Activated CD8-positive, alpha-beta memory T cell treated with anti-CD3 and anti-CD28 coated beads, Interleukin-2, amount 50 U/mL, for 4 hours (primary cell): ENCODE measurements at regions not wholly inside any gene's neighbourhood (a gene's known extent, or its start where the extent isn't known, plus 50 kb on each side); places are given as distances from the start of the nearest gene placed in this dataset.

Source experiments
- DNase-seq: peaks from one replicate; pipeline ENCODE4 v3.0.0-alpha.2; 2020

DNA sequence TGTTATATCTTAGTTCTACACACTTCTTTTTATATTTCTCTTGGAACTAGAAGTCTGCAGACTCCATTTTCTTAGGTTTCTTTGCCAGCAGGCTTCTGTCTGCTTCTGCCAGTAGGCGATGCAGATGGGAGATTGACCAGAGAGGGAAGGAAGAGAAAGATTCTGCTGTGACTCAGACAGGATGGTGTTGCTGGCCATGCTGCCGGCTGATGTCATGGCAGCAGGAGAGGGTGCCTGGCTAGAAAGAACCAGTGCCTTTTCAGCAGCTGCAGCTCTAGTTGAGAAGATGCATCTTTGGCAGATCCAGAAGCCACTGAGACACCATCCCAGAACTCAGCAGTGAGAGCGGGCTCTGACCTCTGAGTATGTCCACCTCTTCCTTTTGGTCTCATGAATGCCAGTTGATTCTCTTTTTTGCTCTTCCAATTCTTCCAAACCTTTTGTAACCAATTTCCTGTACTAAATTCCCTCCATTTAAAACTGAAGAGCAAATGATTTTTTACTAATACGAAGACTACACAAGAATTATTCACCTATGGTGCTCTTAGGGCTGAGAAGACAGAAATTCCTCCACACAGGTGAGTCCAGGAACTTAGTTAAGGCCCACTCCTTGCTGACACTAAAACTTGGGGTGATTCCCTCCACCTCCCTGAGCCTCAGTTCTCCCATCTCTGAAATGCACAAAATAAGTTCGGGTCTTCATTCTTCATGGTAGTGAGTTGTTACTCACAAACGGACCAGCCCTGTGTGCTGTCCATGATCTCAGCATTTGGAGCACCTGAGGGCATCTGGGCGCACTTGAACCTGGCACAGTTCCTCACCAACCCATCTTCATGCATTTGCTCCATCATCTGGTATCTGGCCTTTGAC, 200.7 kb downstream of the MYCN start:
- no peak for DNase-seq

DNA sequence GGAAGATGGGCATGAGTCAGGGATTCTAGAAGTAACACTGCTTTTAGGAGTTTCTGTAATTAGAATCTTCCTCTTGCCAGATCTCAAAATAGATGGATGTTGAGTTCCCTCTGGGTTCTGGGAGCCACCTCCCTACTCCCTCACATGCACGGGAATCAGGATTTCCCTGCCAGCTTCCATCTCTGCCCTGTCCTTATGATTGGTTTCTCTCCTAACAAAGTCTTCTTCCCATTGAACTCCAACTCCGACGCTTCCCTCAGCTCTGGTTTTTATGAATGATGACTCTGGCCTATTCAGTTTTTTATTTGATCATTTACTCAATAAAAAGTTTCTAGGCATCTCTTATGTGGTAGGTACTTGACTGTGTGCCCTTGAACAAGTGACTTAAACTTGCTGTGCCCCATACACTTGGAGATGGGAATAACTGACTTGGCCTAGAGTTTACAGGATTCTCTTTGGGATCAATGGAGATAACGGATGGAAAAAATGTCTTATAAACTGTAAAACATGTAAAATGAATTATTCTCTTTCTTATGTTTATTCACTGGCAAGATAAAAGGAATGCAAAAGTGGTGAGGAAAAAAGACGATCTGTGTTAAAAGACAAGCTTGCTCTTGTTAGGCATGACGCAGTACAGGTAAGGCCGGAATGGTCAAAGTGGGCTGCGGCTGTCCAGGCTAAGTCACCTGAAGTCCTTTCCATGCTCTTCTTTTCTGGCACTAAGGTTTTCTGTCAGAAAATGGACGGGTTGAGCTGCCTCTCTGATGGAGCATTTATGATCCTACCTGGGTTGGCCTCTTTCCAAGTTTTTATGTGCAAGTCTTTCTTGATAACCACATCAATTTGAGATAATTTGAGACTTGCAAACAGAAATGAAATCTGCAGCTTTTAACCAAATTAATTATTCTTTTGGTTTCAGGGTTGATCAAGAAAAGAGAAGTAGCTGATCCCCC, 199.6 kb downstream of the MYCN start:
- DNase-seq = no peak

DNA sequence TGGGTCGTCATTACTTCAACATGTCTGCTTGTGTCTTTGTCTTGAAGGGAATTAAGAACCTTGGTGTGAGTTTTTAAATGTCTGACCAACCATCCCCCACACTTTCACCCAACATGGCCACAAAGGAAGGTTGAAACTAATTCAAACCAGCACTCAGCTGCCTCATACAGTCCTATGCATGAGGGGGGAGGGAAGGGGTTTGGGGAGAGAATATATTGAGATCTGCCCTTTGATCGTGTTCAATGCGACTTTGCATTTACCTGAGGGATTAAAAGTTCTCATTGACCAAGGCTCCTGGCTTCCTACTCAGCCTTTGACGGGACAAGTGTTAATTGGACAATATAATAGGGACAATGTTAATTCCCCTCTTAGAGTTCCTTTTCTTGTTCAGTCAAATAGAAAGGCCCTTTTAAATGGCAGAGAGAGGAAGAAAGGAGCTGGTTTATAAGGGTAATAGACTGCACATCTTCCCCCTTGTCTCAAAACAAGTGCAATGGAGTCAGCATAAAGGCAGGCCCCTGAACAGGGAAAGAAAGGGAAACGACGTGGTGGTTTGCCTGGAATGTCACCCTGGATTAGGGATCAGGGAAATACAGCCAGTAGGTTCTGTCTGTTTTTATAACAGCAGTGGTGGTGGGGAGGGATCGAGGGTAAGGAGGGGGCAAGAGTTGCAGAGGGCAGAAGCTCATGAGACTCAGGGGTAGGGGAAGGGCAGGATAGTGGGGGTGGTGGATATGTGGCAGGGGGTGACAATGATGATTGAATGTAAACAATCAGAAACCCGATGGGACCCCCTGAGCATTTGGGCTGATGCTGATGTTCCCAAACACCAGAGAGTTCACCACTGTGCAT, 198.7 kb downstream of the MYCN start:
- no peak for DNase-seq

DNA sequence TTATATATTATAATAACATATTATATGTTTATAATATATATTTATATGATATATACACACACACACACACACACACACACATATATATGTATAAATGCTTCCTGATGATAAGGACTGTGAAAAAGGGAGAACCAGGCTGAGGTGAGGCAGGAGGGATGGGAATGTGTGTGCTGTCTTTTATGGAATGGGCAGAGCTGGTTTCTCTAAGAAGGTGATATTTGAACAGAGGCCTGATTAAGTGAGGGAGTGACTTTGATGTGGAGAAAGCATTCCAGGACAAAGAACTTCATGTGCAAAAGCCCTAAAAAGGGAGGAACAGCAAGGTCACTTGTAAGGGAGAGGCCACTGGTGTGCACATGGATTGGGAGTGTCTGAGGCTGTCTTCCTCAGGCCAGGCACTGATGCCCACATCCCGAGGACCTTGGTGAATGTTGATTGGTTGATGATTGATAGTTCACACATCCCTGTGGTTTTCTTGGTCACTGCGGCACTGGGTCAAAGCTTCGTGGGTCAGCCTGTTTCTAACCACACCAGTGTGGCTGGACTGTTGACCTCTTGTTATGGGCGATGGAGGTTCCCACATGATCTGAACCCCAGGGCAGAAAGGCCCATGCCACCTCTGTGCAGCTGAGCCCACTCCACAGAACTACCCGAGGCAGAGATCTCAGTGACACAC, 196.9 kb downstream of the MYCN start:
- DNase-seq = no peak

DNA sequence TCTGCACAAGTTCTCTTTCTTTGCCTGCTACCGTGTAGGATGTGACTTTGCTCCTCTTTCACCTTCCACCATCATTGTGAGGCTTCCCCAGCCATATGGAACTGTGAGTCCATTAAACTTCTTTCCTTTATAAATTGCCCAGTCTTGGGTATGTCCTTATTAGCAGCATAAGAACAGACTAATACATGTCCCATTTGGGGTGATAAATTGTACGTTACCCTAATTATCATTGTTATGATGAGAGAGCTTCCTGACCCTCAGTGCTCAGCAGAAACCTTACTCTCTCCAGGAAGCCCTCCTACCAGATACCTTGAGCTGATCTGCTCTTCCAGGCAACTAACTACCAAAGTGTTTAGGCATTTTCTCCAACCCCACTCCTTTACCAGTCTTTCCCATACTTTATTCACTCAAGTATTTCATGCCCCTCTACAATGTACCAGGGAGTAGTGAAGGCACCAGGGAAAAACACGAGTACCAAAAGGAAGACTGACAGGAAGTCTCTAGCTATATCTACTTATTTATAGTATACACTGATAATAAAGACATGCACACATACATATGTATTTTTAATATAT, 196.2 kb downstream of the MYCN start:
- no peak for DNase-seq

DNA sequence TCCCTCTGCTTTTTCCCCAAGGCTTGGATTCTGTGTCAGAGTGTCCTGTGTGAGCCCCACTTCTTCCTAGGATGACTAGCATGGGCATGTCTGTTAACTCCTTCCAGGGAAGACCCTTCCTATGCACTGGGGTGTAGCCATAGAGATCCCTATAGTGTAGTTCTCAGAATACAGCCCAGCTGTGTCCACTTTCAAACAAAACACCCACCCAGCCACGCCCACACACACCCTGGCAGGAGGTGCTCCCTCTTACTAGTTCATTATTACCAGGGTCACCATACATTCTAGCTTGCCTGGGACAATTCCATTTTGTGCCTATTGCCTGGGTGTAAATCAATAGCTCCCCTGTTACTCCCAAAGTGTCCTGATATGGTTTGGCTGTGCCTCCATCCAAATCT, 195.6 kb downstream of the MYCN start:
- no peak for DNase-seq

DNA sequence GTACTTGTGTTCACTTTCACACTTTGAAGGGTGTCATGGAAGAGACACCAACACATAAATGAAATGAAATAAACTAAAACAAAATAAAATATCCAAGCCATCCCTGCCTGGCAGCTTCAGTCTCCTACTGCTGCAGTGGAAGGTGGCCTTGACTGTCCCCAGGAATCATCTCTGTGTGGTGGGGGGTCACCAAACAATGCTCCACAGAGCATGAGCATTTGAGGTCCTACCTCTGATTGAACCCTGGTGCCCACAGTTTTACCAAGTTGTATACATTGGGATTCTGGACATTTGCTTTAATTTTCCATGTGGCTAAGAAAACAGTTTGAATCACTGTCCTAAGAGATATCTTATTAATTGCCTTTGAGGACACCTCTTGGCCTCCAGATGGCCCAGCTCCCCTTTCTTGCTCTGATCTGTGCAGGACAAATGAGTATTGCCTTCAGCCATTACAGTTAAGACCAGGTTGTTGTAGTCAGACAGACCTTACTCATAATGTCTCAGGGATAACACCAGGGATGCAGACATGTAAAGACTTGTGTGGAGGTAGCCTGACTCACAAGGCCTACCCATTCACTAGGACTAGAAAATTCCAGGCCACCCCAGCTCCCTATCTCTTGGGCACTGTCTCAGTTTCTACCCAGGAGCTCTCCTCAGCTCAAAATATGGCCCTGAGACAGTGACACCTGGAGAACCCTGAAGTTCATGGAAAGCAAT, 195.0 kb downstream of the MYCN start:
- no peak for DNase-seq

DNA sequence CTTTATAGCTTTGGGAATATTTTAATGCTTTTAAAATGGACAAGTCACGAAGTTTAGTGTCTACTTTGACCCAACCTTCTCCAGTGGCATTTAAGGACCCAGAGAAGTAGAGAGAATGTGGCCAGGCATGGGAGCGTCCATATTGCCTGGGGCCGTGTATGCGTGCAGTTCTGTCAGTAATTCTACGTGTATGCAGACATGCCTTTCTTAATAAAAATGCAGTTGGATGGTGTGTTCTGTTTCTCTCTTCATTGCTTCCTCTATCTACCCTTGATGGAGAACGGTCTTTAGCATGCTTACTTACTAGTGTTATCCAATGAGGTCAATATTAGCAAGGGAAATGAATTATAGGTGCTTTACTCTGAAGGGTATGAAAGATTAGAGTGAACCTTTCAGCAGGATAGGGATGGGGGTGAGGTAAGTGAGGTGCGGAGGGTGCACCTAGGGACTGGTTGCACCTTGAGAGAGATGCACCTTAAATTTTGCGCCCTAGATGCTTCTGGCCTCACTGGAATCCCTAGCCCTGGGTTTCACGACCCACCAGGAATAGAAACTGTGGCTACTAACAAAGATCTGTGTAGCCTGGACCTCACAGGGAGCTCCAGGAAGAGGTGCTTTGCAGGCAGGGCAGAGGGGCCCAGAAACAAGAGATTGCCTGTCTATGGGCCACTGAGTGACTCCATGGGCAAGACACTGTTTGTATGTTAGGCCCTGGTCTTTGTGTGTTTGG, 194.3 kb downstream of the MYCN start:
- no peak for DNase-seq

DNA sequence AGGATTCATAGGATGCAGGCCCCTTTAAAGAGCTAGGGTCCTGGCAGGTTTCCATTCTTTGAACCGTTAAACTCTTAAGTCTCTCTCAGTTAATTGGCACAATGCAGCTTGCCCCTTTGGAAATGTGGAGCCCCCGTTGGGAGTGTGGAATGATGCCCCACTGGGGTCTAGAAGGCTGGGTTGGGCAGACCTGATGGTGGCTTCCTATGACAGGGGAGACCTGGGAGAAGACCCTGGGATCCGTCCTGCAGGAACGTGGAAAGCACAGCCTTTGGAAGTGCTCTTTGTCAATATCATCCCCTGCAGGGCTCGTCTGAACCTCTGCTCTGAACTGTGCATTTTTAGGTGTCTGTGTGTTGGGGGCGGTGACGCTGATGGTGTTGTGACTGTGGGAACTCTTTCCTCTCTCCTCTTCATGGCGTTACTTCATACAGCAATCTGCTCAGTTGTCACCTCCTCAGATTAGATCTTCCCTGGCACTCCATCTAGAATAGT, 190.6 kb downstream of the MYCN start:
- no peak for DNase-seq

DNA sequence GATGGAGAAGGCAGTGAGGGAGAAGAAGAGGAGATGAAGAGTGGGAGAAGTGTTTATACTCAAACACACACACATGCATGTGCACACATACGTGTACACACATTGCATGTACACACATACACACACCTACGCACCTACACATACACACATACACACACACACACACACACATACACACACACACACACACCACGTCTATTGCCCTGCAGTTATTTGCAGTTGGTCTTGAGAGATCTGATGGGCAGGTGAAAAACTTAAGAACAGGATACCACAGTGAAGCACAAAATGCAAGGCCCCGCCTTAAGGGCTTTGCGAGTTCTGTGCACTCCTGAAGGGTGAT, 190.2 kb downstream of the MYCN start:
- no peak for DNase-seq

DNA sequence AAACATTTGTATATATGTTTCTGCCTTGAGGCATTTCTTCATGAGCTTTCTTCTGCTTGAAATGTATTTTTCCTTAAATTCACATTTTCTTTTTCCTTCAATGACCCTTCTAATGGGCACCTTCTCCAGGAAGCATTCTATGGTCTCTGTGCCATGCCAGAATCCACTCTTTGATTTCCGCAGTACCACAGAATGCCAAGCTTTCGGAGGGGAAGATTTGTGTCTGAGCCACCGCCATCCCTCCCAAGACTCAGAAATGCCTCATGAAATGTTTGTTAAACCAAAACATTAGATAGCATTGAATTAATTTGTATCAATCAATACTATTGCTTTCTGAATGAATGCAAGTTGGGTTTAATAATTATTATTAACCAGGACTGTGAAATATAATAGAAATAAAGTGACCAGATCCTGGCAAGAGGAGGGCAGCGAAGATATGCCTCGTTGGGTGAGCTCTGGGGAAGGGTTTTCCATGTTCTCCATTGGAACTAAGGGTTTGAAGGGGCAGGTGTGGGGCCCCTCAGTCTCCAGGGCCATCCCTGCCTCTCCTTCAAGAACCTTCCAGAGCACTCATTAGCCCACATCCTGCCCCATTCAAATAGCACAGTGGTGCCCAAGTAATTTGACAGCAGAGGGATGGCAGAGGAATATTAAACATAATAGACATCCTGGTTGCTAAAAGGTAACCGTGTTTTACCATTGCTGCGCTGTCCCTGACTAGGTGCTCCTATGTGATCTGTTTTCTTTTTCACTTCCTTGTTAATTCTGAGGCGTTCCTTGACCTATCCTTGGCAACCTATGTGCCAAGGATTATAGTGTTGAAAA, 189.6 kb downstream of the MYCN start:
- DNase-seq = no peak

DNA sequence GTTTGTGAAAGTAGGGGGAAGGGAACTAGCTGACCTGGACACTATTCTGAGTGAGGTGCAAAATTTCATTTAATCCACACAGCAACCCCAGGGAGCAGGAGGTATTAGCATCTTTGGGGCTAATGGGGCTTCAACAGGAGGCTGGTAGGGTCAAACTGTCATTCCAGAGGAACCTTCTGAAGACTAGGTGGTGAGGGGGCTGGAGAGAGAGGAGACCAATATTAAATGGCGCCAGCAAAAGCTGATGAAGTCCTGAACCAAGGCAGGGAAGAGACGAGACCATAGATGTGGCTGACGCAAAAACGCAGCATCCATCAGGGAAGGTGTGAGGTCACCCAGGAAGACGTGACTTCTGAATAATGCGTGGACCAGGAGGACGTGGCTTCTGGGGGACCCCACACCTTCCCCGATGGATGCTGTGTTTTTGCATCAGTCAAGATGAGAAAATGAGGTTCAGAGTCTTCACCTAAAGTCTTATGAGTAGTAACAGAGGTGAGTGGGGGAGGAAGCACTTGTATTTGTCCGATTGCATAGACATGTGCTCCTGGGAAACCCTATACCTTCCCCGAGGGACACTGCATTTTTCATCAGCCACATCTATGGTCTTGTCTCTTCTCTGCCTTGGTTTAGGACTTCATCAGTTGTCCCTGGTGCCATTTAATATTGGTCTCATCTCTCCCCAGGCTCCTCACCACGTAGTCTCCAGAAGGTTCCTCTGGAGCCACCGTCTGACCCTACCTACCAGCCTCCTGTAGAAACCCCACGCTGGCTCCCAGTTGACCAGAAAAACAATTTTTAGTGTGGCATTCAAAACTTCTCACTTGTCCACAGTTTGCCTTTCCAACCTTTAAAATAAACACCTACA, 188.6 kb downstream of the MYCN start:
- no peak for DNase-seq

DNA sequence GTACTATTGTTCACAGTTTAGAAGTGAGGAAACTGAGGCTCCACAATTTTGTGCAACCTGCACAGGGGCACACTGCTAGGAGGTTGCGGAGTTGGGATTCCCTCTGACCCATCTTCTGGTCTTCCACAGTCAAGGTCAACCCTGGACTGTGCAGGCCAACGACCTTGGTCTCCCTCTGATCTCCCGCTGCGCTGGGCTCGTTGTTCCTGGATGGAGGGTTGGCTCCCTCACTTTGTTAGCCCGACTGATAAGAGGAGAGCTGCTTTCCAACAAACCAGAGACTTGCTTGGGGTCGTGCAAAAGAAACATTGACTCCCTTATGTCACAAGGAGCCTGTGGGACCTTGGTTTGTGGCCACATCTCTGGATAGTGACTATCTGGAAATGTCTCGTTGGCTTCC, 187.6 kb downstream of the MYCN start:
- DNase-seq = no peak

DNA sequence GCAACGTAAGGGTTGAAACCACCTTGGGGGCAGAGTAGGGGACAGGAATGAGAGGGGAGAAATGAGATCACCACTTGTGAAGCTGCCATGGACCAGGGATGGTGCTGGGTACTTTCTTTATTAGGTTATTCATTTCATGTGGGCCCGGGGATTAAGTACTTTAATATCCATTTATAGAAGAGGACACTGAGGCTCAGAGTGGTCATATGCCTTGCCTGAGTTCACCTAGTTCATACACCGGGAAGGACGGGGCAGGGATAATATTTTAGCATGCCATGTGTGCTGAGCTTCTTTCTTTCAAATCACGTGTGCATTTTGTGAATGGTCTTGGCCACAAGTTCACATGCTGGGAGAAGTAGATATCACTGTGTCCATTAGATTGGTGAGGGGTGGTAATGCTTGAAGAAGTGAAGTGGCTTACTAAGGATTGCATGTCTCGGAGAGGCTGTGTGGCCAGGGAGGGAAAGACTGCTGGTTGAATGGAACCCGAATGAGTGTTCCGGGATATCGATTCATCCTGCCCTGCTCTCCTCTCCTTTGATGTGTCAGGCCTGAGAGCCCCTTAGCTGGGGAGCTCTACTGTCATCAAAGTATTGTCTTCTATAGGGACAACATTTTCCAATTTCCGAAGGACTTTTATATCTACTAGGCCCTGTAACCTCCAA, 187.1 kb downstream of the MYCN start:
- DNase-seq = no peak

DNA sequence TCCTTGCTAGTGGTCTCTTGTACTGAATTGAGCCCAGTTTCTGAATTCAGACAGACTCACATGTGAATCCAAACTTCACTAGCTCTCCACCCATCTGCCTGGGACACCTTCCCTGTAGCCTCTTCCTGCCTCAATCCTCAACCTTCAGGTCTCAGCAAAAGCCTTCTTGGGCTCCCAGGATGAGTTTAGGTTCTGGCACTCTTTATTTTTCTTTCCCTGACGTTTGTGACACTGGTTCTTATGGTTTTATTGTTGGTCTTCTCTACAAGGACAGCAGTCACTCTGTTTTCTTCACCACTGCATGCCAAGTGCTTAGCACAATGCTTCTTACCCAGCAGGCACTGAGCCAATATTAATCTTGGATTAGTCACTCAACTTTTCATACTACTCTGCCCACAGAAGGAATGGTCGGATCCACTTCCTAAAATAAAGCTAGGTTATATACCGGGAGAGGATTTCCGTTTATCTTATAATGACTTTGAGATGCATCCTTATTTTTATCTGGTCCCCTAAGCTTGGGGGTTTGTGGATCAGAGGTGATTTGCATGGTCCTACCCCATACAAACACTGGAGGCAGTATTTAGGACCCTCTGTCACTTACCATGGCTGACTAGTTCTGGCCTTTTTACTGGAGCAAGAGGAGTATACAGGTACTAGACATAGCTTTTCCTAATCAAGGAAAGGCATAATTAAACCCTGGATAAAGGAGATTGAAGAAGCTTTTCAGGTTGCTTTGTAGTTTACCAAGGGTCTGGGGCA, 186.3 kb downstream of the MYCN start:
- DNase-seq = no peak

DNA sequence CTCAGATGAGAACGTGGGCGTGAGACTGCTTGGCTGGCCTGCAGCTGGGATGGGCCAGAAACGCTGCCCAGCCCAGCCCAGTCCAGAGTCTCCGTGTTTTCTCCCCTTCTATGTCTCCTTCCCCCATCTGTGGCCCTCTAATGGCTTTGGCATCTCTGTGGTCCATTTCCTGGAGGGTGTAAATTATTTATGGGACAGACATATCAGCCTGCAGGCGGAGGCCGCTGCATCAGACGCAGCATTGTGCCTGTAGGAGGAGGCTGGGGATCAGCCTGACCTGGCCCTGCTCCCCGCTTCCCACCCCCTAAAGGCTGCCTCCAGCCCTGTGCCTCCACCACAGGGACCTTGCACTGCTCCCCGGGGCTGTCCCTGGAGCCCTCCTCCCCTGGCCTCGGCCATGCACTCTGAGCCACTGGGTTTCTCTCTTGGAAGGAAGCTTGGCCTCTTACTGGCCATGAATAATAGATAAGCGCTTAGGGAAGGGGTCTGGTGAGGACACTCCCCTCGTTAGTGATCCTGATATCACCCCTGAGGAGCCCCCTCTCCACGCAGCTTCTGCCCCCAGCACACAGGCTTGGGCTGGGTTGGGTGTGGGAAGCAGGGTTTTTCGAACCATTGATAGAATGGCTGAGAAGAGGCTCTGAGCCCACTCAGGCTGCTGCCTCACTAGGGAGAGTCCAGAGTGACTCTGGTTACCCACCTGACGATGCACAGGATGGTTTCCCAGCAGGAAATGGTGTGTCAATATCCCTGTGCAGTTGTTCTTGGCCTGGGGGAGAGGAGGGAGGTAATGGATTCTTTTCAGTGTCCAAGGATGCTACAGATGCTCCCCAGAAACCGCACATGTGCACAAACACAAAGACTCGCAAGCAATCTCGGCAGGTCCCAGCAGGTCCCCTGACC, 185.5 kb downstream of the MYCN start:
- no peak for DNase-seq
